ENCODE measurements at regions not wholly inside any gene's neighbourhood (a gene's known extent, or its start where the extent isn't known, plus 50 kb on each side); places are given as distances from the start of the nearest gene placed in this dataset.
"Not testable (repeated sequence)": the region's sequence is repeated elsewhere in the genome, so short reads cannot be mapped to it uniquely, and the experiment has no call there.

DNA sequence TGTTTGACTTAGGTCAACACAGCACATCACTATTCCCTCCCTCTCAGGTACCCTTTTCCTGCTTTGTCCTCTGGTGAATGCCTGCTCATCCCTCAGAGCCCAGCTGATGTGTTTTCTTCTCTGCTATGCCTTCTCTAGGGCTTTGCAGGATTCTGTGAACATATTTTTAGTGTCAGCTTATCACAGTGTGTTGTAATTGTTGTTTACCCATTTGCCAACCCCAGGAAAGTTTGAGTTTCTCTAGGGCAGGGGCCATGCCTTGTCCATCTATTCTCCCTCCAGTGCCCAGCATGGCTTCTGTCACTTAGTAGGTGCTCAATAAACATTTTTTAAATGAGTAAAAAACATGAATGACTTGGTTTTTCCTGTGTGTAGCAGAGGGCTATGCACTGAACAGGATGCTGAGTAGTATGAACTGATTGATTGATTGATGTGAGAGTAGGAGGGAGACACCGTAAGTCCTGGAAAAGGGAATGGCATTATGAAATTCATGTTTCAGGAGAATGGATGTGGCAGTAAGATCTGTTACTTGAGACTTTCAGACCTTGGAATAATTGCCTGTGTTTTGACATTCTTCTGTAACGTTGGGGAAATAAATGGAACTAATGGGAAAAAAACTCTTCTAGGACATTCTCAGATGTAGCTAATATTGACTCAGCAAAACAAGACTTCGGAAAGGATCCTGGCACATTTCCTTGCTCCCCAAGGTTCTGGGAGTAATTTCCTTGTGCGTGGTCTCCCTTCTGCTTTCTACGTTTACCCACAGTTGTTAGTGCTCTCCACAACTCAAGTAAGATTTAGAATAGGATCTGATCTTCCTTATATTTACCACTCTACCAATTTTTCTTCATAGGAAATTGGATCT is 267.3 kb upstream of the TBL1XR1 start:
- no peak for DNase-seq

DNA sequence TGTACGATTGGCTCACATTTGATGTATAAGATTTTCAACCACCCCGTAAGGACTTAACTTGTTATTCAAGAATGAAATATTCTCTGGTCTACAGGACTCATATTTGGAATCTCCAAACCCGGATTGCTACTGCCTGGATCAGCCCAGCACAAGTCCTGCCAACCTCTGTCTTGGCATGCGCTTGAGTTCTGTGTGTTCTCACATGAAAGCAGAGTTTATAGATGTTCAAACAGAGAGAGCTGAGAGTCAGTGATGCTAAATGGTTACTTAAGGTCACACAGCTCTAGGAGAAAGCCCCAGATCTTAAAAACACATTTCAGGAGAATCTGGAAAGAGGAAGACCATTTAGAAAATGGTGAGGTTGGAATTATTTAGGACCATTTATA is 268.0 kb upstream of the TBL1XR1 start:
- DNase-seq = no peak

DNA sequence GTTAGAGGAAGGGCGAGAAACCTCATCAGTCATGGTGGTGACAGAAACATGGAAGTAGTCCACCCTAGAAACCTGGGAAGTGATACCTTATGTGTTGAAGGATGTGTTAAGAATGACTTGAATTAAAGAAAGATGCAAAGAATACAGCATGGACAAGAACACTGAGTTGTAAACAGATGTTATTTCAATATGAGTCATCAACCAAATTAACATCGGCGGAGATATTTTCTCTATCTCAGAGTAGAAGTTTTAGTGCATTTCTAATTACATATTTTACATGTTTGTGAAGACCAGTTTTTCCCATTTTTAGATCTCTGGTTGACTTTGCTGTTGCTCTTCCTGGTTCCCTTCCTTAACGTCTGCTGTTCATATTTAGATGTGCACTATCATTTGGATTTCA is 268.8 kb upstream of the TBL1XR1 start:
- no peak for DNase-seq

DNA sequence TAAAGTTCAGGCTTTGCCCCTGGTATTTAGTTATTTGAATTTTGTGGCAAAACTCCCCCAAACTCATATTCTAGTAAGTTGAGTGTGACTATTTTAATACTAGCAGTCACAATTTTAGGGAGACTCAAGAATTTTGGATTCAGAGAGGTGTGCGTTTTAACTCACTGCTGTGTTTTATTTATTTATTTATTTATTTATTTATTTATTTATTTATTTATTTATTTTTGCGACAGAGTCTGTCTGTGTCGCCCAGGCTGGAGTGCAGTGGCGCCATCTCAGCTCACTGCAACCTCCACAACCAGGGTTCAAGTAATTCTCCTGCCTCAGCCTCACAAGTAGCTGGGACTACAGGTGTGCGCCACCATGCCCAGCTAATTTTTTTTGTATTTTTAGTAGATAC is 269.3 kb upstream of the TBL1XR1 start:
- not testable (repeated sequence) for DNase-seq

DNA sequence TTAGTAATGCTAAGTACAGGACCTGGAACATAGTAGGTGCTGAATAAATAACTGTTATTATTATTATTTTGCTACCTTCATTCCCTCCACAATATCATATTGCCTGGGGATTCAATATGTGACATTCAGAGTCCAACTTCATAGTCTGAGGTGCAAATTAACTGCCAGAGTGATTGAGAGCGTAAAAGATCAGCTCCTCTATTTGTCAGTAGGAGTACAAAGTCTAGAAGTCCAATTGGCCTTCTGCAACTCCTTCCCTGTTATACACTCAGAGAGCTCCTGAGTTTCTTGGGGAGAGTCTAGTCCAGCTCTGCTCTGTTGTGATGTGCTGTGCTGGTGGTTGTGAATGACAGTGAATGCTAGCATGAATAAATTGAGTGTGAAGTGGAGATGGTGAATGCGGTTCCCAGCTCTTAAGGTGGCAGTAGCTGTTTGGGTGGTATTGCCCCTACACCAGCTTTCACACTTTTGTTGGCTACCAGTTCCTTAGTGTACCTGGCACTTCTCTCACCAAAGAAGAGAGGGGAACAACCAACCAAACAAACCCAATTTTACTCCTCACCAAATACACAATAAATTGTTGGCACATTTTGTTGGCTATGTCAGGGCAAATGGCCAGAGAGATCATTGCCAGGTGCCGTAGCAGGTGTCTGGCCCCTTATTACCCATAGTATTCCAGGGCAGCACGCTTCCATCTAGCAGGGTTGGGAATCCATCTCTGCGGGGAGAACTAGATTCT is 270.1 kb upstream of the TBL1XR1 start:
- no peak for DNase-seq

DNA sequence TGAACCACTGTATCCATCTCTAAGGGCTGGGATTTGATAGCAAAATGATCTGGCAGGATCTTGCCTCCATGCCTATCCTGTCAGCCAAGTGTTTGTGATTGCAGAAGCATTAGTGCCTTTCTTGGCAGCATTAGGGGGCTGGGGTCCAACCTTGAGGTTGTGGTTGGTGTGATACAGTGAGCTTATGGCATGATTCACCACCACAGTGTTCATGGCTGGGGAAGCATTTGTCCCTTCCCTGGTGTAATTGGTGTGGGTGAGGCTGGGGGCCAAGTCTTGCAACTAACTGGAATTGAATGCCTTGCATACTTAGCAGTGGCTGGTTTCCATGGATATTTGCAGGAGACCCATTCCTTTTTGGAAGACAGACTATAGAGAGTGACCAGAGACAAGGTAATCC is 271.0 kb upstream of the TBL1XR1 start:
- DNase-seq = no peak

DNA sequence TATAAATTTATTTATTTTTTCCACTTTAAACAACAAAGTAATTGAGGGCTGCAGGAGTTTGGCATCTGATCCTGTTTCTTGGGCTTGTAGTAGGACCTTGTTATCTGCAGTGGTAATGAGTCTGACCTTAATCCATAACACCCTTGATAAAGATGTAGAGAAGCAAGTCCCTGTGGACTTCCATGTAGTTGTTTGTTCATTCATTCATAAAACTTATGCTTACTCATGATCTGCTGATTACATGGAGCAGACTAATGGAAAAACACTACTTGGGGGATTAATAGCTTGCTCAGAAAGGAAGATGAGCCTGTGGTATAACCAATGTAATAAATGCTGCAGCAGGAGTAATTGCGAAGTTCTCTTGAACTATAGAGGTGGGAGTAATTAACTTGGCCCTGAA is 271.5 kb upstream of the TBL1XR1 start:
- no peak for DNase-seq

DNA sequence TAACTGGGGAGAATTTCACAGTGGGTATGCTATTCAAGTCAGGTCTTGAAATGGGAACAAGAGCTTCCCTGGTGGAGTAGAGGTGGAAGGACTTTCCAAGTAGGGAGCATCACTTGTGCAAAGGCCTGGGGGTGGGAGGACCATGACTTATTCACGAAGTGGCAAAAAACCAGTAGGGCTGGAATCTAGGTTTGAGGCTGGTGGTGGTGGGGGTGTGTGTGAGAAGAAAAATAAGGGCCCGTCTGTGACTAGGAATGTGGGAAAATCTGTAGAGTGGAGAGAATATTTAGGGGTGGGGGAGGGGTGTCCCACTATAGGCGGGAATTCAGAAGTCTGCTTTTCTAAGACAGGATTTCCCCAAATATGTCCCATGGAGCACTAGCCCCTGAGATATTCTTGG is 271.9 kb upstream of the TBL1XR1 start:
- no peak for DNase-seq

DNA sequence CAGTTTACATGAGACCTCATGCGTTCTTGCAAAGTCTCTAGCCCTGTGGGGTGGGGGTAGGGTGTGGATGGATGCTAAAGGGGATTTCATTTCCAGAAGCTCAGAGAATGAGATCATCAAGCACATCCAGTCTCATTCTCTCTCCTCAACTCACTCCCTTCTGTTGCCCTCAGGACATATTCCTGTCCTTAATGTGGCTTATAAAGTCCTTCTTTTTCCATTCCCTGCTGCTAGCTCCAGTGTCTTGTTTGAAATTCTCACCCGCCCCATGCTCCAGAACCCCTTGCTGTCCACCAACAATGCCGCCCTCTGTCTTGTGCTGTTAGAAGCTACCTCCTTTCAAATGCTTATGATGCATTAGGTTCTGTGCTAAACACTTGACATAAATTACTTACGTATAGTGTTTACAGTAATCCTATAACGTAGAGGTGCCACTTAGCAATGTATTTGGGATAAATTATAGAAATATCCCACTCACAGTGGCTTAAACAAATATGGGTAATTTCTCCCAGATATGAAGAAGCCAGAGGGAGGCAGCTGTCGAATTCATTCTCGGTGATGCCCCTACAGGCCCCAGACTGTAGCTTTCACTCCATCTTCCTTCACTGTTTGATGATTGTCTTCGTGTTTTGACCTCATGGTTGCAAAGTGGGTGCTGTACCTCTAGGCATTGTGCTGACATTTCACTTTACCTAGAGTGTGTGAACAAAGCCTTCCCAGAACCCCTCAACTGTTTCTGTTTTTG is 273.1 kb upstream of the TBL1XR1 start:
- DNase-seq = no peak

DNA sequence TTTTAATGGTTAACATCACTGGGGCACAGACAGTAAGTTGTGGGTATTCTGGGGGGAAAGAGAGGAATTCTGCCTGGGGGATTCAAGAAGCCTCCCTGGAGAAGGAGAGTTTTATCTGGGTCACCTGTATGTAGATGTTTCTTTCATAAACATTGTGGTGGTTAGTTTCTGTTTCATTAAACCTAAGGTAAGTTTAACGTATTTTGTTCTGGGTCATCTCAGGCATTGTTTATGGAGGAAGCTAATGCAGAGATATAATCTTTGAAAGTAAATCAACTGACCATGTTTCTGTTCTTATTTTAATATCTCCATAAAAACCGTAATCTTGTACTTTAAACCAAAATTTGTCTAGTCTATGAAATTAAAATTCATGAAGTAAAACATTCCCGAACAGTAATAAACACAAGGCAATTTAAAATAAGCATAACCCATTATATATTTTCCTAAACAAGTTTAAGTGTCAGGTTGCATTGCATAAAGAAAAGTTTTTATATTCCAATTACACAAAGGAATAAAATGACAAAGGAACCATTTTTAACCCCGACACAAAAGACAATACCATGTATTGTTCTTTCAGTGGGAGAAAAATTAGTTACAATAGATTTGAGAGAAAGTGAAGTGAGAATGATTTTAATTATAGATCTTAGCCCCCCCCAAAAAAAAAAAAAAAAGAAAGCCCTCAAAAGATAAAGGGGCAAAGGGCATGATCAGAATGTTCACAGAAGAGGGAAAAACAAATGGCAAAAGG is 274.6 kb upstream of the TBL1XR1 start:
- no peak for DNase-seq

DNA sequence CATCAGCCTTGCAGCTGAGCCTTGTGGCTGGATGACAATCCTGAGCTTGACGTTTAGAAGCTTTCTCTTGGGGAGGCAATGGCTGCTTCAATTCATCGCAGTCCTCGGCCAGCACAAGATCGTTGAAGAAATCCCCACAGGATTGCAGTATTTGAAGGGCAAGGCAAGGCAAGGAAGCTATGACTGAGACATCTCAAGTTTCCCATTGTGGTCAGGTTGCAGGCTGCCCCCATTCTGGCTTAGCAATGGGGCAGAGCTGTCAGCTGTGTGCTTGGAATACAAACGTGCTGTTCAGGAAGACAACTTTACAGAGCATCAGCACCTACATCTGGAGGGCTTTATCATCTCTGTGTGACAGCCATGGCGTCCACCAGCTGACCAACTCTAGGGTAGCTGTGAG is 275.9 kb upstream of the TBL1XR1 start:
- no peak for DNase-seq

DNA sequence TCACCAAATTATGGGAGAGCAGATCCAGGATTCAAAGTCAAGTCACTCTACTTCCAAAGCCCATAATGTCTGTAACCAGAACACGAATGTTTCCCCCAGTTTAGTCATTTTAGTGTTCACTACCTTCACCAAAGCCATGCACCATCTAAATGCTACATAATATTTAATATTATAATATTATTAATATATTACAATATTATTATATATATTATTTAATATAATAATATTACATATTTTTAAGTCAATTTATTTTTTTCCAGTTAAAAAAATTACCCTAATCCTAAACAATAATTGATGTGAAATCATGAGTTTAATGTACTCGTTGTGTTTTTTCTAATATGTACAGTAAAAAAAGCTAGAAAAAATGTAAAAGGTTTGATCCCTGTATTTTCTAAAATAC is 276.6 kb upstream of the TBL1XR1 start:
- DNase-seq = no peak

DNA sequence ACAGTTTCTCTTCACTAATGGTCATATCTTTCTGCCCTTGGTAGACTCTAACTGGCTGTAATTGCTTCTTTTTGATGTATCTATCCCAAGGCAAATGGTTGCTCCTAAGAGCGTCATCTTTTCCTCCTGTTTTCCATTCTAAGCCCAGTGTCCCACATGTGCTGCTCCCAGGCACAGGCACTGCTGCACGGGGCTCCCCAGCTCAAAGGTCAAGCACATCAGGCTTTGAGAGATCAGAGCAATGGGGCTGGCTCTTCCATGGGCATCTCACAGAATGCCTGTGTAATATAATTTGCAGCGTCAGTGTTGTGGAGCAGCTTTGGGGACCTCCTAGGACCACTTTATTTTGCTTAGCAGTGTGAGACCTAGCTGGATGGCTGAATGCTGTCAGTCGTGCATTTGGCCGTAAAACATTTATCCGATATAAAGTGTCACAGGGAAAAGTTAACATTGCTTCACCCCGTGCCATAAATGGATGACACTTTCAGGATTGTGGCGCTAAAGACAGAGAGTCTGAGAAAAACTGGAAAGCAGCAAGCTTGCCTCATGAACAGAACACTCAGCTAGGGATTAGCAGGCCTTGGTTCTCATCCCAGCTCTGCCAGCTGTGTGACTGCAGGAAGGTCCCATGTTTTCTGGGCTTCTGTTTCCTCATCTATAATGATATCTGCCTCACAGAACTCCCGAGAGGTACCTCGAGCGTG is 277.5 kb upstream of the TBL1XR1 start:
- DNase-seq = no peak

DNA sequence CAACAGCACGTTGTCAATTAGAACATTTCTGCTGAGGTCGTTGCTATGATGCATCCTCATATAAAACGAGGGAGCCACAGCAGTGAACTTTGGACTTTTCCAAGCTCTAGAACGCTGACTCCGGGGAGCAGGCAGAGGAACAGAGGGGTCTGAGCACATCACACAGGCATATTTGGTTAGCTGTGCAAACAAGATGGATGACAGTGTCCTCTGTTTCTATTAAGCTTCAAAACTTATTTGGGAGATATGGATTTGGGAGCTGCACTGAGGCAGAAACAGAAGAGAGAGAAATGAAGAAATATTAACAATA is 278.0 kb upstream of the TBL1XR1 start:
- DNase-seq = no peak

DNA sequence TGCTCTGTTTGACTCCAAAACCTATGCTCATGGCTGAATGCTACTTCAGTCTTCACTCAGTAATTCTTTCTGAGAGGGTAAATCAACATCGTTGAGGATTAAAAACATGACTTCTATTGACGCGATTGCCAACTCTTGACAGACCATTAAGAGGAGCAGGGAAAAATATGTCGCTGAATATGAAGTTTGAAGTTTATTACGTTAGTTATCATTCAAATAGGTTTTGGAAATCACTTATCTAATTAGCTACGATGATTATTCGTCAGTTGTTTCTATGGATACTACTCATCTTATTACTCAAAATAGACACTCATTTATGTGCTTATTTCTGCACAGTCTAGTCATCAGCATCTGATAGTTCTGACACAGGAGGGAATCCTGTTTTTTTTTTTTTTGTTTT is 279.2 kb upstream of the TBL1XR1 start:
- no peak for DNase-seq

DNA sequence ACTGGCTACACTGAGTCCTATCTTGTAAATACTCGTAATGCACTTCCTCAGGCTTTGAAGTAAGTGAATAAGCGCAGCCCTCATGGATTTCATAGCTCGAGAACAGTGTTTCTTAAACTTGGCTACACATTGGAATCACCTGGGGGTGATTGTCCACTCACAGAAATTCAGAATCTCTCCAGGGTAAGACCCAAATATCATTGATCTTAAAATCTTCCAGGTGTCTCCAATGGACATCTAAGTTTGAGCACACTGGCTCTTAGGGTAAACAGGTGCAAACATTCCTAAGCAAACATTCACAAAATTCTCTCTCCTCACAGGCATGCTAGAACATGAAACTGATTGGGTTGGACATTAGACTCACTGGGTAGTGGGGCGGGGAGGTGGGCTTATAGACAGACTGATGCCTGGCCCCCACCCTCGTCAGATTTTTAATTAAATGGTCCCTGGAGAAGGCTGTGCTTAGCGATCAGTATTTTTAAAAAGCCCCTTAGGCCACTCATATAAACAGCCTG is 279.7 kb upstream of the TBL1XR1 start:
- no peak for DNase-seq

DNA sequence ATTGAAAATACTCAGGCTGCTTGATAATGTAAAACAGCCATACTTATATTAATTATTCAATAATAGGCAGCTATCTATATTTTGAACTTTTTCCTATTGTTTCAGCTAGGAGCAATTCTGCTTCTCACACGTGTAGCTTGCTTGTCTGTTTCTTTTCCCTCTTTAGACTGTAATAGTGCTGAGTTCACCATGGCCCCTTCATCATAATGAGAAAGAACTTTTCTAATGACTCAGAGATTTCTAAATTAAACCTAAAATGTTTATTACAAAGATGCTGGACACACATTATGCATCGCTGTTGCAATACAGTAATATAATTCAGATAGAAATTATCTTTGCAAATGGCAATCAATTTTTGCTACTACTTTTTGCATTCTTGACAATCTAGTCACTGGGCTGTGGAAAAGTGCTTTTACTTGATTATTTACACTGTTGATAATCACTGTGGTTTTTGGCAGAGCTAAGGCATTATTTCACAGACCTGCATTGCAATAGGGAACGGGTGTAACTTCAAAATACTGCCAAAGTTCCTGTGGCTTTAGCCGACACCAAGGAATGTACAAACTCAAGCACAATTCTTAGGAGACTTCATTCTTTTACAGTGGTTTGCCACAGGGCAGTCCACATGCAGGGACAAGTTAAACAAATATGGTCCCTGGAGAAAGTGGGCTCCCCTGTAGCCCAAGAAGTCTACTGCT is 281.0 kb upstream of the TBL1XR1 start:
- DNase-seq = no peak

DNA sequence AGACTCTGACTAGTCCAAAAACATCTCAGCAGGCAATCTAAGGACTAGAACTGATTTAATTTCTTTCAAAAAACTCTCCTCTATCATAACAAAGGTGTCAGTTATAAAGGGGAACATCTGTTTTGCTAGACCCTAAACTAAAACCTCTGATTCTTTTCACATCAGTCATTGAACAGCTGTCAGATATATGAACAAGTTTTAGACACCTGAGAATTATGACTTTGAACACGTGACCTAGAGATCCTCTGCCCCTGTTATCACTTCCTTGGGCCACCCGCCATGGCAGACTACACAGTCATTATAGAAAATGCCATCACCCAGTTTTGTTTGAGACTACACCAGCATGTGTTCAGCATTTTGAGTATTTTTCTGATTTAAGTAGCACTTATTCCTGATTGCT is 282.3 kb upstream of the TBL1XR1 start:
- no peak for DNase-seq

DNA sequence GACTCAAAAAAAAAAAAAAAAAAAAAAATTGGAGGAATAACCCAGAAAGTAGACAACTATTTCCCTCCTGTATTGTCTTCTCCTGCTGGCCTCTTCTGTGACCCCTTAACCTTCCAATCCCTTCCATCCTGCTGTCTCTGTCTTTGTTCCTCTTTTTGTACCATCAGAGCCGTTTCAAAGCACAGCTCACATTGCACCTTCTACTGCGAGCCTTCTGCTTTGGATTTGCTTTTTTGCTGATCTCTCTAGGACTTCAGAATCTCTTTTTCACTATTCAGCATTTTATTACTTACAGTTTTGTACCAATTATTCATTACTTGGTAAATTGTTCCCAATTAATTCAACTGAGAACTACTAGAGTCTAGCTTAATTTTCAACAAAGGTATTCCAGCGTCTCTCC is 284.0 kb upstream of the TBL1XR1 start:
- no peak for DNase-seq

DNA sequence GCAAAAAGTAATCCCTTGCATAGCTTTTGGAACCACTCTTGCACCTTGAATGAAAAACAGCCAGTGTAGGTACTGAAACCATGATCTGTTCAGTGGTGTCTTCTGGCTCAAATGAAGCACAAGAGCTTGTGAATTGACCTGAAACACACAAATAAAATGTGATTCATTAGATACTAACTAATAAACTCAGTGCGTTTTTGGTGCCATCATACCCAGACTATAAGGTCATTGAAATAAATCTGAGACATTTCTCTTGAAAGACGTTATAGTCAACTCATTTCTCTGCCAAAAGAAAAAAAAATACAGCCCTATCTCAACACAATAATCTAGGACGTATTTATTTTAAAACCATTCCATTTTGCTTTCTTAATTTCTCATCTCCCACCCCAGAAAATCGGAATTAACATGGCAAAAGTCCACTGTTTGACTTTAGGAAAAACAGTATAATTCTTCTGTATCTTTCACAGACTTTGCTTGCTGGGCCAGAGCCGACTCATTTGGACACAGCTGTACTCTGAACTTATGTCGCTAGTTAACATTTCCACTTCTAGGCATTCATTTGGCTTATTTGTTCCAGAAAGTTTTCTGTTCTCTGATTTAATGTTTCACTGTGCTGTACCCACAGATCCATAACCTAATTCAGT is 284.9 kb upstream of the TBL1XR1 start:
- DNase-seq = no peak
